ENCODE measurements at regions not wholly inside any gene's neighbourhood (a gene's known extent, or its start where the extent isn't known, plus 50 kb on each side); places are given as distances from the start of the nearest gene placed in this dataset.

DNA sequence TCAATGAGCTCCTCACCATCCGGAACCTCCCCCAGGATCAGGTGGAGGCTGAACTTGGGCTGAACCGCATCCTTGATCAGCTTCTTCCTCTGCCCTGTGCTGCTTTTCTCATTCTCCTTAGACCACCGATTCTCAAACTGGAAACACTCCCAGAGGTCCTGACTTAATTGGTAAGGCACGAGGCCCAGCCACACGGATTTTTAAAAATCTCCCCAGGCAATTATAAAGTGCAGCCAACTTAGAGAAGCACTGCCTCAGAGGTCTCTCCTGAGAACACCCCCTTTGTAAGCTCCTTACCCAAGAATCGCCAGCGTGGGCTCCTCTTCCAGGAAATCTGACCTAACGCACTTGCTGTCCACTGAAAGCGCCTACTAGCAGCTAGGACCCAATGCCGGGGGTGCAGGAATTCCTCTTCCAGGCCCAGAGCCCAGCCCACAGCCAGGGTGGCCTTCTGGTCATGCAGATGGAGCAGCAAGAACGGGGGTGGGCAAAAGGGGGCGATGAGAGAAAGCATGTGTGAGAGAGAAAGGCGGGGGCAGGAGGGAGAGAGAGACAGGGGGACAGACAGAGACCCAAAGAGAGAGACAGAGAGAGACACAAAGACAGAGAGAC is 66.9 kb upstream of the CACNA1A start:
- ATAC-seq (no peak), DNase-seq (no peak)
- Histone ChIP-seq H3K27me3 (peaks cover 0 to 28% of the 10 kb centered on the region in 2 donors), H3K9me3 (peaks cover 0 to 19% of the 10 kb centered on the region in 2 donors), H3K4me3 (no peak overlapping the region), H3K4me1 (no peaks in the 10 kb centered on the region), H3K27ac (no peak overlapping the region), H3K36me3 (no peaks in the 10 kb centered on the region)
- TF ChIP-seq, protein P1, sequence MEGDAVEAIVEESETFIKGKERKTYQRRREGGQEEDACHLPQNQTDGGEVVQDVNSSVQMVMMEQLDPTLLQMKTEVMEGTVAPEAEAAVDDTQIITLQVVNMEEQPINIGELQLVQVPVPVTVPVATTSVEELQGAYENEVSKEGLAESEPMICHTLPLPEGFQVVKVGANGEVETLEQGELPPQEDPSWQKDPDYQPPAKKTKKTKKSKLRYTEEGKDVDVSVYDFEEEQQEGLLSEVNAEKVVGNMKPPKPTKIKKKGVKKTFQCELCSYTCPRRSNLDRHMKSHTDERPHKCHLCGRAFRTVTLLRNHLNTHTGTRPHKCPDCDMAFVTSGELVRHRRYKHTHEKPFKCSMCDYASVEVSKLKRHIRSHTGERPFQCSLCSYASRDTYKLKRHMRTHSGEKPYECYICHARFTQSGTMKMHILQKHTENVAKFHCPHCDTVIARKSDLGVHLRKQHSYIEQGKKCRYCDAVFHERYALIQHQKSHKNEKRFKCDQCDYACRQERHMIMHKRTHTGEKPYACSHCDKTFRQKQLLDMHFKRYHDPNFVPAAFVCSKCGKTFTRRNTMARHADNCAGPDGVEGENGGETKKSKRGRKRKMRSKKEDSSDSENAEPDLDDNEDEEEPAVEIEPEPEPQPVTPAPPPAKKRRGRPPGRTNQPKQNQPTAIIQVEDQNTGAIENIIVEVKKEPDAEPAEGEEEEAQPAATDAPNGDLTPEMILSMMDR (IDR thresholded peaks at IDR 0.05) = no peak
- intact Hi-C loops (cut with DNase I) = no loop called here

DNA sequence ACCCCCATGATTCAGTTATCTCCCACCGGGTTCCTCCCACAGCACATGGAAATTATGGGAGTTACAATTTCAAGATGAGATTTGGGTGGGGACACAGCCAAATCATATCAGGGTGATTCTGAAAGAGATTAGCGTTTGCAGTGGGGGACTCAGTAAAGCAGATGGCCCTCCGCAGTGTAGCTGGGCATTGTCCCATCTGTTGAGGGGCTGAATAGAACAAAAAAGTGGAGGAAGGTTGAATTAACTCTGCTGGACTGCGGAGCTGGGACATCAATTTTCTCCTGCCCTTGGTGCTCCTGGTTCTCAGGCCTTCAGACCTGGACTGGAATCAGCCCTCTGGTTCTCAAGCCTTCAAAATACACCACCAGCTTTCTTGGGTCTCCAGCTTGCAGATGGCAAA is 55.2 kb upstream of the CACNA1A start:
- Histone ChIP-seq H3K27me3 (peaks cover 0 to 20% of the 10 kb centered on the region in 2 donors), H3K36me3 (no peaks in the 10 kb centered on the region), H3K4me3 (no peak overlapping the region), H3K9me3 (no peaks in the 10 kb centered on the region), H3K27ac (no peak overlapping the region), H3K4me1 (no peaks in the 10 kb centered on the region)
- TF ChIP-seq, protein P1 (IDR thresholded peaks at IDR 0.05) = no peak
- ATAC-seq (no peak), DNase-seq (no peak)
- intact Hi-C loops (cut with DNase I) = no loop called here

DNA sequence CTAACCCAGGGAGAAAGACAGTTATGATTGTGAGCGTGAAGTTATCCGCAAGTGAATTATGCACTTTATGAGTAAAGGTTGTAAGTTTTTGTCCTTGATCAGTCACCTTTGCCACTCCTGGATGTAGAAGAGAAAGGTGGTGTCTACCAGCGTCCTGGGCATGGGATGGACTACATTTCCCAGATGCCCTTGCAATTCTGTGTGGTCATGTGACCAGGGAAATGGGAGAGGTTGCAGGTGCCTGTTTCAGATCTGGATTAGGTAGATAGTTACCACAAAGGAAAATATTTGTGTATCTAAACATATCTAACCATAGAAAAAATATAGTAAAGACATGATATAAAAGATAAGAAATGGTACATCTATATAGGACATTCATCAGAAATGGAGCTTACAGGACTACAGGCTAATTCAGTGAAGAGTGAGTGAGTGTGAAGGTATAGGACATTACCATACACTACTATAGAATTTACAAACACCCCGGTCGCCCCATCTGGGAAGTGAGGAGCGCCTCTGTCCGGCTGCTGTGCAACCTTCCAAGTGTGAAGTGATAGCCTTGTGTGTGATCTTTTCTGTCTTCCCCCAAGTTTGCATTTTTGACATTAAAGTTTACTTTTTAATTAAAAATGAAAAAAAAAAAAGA is 51.6 kb upstream of the CACNA1A start:
- Histone ChIP-seq H3K4me3 (no peak overlapping the region), H3K27ac (no peak overlapping the region), H3K9me3 (no peaks in the 10 kb centered on the region), H3K4me1 (no peaks in the 10 kb centered on the region), H3K36me3 (no peaks in the 10 kb centered on the region), H3K27me3 (peaks cover 0 to 25% of the 10 kb centered on the region in 2 donors)
- TF ChIP-seq, protein P1 (IDR thresholded peaks at IDR 0.05) = no peak
- ATAC-seq (no peak), DNase-seq (no peak)
- intact Hi-C loops (cut with DNase I) = no loop called here

DNA sequence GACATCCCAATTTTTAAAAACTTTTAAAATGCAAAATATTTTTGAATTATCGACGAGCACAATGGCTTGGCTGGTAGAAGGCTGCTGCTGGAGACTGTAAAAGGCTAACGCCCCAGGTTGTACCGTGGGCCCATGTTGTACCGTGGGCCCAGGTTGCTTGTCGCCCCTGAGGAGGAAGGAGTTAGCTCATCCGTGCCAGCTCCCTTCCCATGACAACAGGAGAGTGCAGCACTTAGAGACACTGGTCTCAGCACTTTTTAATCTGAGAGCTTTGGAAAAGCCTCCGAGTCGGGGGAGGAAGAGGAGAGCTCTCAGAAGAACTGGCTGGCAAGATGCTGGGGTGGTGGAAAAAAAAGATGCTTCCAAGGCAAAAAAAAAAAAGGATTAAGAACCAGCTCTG is 50.3 kb upstream of the CACNA1A start:
- ATAC-seq (no peak), DNase-seq (no peak)
- TF ChIP-seq, protein P1 (IDR thresholded peaks at IDR 0.05) = no peak
- intact Hi-C loops (cut with DNase I) = no loop called here
- Histone ChIP-seq H3K27ac (no peak overlapping the region), H3K4me1 (no peaks in the 10 kb centered on the region), H3K36me3 (no peaks in the 10 kb centered on the region), H3K27me3 (peaks cover 0 to 29% of the 10 kb centered on the region in 2 donors), H3K4me3 (no peak overlapping the region), H3K9me3 (no peaks in the 10 kb centered on the region)

Data from left lung (tissue), 4 donors.